Karpas-422 (cell line): ENCODE measurements at regions not wholly inside any gene's neighbourhood (a gene's known extent, or its start where the extent isn't known, plus 50 kb on each side); places are given as distances from the start of the nearest gene placed in this dataset.

Experiments
- DNase-seq: peaks from one replicate; pipeline ENCODE4 v3.0.0-alpha.2; 2015
- H2AFZ ChIP-seq: fragments of 200-600 bp; sonication (generic); 2 replicates; pipeline ENCODE4 v1.6.1; 2014; ENCODE audit warnings: antibody characterized with exemption, low read length, mixed read lengths
- H3K27ac ChIP-seq: fragments of 200-600 bp; sonication (generic); 2 replicates; pipeline ENCODE4 v1.5.1; 2014; ENCODE audit warnings: mild to moderate bottlenecking, low read length, moderate library complexity
- H3K27me3 ChIP-seq: fragments of 200-600 bp; sonication (generic); 2 replicates; pipeline ENCODE4 v1.6.1; 2014; ENCODE audit warnings: low read length, mixed read lengths
- H3K36me3 ChIP-seq: fragments of 200-600 bp; sonication (generic); 2 replicates; pipeline ENCODE4 v1.6.1; 2014; ENCODE audit warnings: low read length, mixed read lengths; ENCODE audit not compliant: insufficient read depth
- H3K4me1 ChIP-seq: fragments of 200-600 bp; sonication (generic); 2 replicates; pipeline ENCODE4 v1.6.1; 2014; ENCODE audit warnings: mild to moderate bottlenecking, low read length, mixed read lengths
- H3K4me2 ChIP-seq: fragments of 200-600 bp; sonication (generic); 2 replicates; pipeline ENCODE4 v1.6.1; 2014; ENCODE audit warnings: low read length, low read depth, mild to moderate bottlenecking; ENCODE audit not compliant: poor library complexity, severe bottlenecking
- H3K4me3 ChIP-seq: fragments of 200-600 bp; sonication (generic); 2 replicates; pipeline ENCODE4 v1.5.1; 2014; ENCODE audit warnings: mild to moderate bottlenecking, antibody characterized with exemption, low read length, mixed read lengths
- H3K79me2 ChIP-seq: fragments of 200-600 bp; sonication (generic); 2 replicates; pipeline ENCODE4 v1.6.1; 2014; ENCODE audit warnings: mild to moderate bottlenecking, low read length, mixed read lengths
- H3K9ac ChIP-seq: fragments of 200-600 bp; sonication (generic); 2 replicates; pipeline ENCODE4 v1.6.0; 2014; ENCODE audit warnings: low read length
- H3K9me2 ChIP-seq: fragments of 200-600 bp; sonication (generic), shearing (Covaris generic); replicated peaks from 2 replicates; pipeline ENCODE4 v1.6.0; 2014; ENCODE audit warnings: mild to moderate bottlenecking, low read length, moderate library complexity; ENCODE audit not compliant: insufficient read depth
- H3K9me3 ChIP-seq: fragments of 300-700, 200-600 bp; sonication (generic); 2 replicates; pipeline ENCODE4 v1.6.1; 2014; ENCODE audit warnings: low read length, mixed read lengths
- H4K20me1 ChIP-seq: fragments of 200-600 bp; sonication (generic); 2 replicates; pipeline ENCODE4 v1.6.1; 2014; ENCODE audit warnings: mild to moderate bottlenecking, antibody characterized with exemption, low read length, low read depth; ENCODE audit not compliant: insufficient read depth

DNA sequence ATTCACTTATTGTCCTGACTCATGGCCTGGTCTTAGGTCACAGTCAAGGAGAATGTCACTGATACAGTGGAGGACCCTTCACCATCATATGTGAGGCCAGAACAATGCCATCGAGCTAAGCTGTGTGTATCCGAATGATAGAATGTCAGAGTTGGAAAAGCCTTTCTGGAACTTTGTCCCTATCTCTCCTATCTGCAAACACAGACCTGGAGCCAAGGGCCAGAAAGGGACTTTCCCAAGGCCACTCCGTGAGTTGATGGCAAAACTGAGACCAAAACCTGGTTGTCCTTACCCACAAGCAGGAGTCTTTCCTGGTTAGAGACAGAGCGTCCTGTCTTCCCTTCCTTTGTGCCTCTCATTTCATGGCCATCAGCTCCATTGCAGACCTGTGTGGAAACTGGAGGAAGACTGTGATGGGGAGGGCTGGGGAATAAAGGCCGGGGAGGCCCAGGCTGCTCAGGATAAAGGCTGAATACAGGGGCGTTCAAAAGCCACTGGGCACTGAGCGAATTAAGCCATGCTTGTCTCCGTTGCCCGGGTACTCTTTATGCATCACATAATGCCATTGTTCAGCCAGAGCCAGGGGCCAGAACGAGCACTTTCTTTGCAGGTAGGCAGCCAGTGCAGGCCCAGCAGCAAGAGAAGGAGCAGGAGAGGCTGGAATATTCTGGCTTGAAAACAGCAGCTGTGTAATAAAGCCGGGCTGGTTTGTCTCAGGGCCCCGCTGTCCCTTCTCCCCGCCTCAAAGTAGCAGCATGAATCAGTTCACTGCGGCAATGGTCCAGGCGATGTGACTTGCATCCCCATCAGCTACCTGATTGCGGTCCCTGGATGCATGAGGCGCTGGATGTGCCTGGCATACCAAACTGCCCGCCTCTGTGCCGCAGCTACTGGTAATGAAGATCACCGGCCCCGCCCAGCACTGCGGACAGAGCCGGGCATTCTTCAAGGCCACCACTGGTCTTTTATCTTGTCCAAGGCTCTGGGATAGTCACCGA lies 143.0 kb downstream of the RPS24 start:
- no peak for DNase-seq
- peaks cover 31% of the 10 kb centered on the region for H3K4me1 ChIP-seq

DNA sequence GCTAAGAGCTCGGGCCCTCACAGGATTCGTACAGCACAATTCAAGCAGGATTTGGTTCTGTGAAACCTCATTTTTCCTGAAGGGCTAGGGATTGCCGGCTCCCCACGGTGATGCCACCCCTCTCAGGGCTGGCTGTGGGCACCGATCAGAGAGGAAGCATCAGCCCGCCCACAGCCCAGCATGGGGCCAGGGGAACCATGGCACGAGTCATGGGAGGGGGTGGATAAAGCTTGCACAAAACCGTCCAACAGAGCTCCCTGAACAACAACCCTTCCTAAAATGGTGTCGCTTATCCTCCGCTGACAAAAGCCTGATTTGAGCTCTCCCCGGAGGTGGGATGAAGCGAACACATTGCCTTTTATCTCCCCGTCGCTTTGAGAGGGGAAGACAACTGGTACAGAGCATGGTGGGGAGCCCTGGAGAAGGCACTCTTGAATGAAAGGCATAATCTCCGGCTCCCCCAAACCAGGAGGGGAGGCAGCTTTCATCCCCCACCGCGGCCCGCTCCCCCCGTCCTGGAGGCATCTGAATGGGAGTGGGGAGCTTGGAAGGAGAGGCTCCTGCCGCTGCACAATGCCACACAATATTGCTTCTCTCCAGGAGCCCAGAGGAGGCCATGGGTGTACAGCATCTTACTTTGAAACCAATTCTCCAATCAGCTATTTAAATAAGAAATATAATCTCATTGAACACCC lies 144.0 kb downstream of the RPS24 start:
- DNase-seq = no peak

More for the DNA sequence above, 143.0 kb downstream of the RPS24 start:
- Histone ChIP-seq H3K4me3 (no peak overlapping the region), H3K27ac (no peak overlapping the region), H3K36me3 (no peaks in the 10 kb centered on the region), H4K20me1 (no peaks in the 10 kb centered on the region), H3K79me2 (no peaks in the 10 kb centered on the region), H3K4me2 (no peak overlapping the region), H3K9me2 (no peaks in the 10 kb centered on the region), H3K9ac (no peak overlapping the region), H3K27me3 (no peaks in the 10 kb centered on the region; the same call in 1 of the 2 replicates), H2AFZ (no peak overlapping the region), H3K9me3 (no peaks in the 10 kb centered on the region)

DNA sequence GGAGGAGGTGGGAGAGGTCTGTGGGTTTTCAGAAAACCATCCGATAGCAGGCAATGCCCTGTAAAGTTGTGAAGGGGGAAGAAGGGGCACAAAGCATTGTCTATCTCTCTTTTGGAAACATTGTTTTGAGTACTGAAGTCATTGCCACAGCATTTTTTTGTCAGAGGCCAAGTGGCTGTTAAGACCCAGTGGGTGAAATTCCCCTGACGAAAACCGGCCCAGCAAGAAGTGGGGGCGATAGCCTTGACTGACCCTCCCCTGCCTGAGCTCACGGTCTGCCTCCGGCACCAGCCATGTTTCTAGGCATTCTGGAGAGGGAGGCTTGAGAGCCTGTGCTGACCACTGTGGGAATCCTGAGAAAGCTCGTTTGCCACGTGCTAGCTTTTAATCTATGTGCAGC lies 144.7 kb downstream of the RPS24 start:
- Histone ChIP-seq H3K27ac (no peak overlapping the region), H3K27me3 (no peaks in the 10 kb centered on the region; the same call in 1 of the 2 replicates), H3K4me2 (no peak overlapping the region), H3K9me2 (no peaks in the 10 kb centered on the region), H4K20me1 (no peaks in the 10 kb centered on the region), H2AFZ (no peak overlapping the region), H3K9ac (no peak overlapping the region), H3K4me1 (peaks cover 14% of the 10 kb centered on the region), H3K9me3 (no peaks in the 10 kb centered on the region), H3K4me3 (no peak overlapping the region), H3K36me3 (no peaks in the 10 kb centered on the region), H3K79me2 (no peaks in the 10 kb centered on the region)
- DNase-seq = no peak

More for the DNA sequence above, 144.0 kb downstream of the RPS24 start:
- Histone ChIP-seq H4K20me1 (no peaks in the 10 kb centered on the region), H3K36me3 (no peaks in the 10 kb centered on the region), H3K4me2 (no peak overlapping the region), H3K79me2 (no peaks in the 10 kb centered on the region), H3K27me3 (no peaks in the 10 kb centered on the region; the same call in 1 of the 2 replicates), H3K4me3 (no peak overlapping the region), H3K9me2 (no peaks in the 10 kb centered on the region), H2AFZ (no peak overlapping the region), H3K9ac (no peak overlapping the region), H3K27ac (no peak overlapping the region), H3K9me3 (no peaks in the 10 kb centered on the region), H3K4me1 (peaks cover 21% of the 10 kb centered on the region)

DNA sequence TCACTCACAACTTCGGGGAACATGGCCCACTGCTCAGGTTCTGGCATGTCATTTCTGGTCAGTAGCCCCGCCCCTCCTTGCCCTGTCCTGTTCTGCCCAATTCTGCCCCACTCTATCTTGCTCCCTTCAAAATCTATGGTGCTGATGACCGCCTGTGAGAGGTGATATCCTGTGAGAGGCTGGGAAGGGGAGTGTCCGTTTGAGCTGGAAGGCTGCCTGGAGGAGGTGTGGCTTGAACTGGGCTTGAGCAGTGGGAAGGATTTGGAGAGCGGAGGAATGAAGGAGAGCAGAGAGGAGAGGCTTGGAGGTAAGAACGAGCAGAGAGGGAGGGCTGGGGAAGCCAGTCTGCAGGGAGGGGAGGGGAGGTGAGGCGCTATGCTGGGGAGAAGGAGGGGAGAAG lies 145.3 kb downstream of the RPS24 start:
- Histone ChIP-seq H3K27ac (no peak overlapping the region), H3K79me2 (no peaks in the 10 kb centered on the region), H3K36me3 (no peaks in the 10 kb centered on the region), H3K4me2 (no peak overlapping the region), H3K9ac (no peak overlapping the region), H2AFZ (no peak overlapping the region), H3K27me3 (no peaks in the 10 kb centered on the region; the same call in 1 of the 2 replicates), H4K20me1 (no peaks in the 10 kb centered on the region), H3K9me3 (no peaks in the 10 kb centered on the region), H3K9me2 (no peaks in the 10 kb centered on the region), H3K4me1 (peaks cover 8% of the 10 kb centered on the region), H3K4me3 (no peak overlapping the region)
- no peak for DNase-seq

DNA sequence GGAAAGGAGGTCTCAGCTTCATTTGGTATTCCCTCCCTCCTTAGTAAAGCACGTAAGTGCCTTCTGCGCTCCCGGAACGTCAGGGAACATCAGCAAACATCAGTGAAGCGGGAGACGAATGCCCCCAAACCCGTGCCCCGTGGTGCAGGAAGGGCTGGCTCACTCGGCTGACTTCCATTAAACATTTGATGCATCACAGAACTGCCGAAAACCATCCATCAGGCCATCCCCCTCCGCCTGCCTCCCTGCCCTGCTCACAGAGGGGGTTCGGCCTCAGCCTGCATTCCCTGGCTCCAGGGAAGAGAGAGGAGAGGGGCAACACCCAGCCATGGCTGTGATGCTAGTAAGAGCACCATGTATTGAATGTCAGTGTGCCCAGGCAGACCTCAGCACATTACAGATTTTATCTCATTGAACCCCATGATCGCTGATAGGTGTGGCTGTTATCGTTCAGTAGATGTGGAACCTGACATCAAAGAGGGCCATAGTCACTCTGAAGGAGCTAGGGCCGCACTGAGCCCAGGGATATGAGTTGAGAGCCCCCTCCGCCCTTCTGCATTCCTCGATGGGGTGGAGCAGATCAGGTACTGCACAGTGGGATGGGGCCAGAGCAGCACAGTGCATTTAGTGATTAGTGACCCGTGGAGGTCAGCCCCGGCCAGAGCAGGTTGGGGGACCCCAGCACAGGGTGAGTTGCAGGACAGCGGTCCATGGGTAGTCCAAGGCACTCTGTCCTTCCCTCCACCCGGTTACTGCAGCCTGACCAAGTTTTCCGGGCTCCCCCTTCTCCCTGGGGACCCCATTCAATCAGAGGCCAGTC lies 146.4 kb downstream of the RPS24 start:
- no peak overlapping the region for H3K27ac ChIP-seq
- H3K4me2 ChIP-seq = no peak overlapping the region
- no peak overlapping the region for H3K4me3 ChIP-seq
- no peaks in the 10 kb centered on the region for H3K9me3 ChIP-seq
- no peaks in the 10 kb centered on the region for H4K20me1 ChIP-seq
- no peak for DNase-seq
- no peaks in the 10 kb centered on the region for H3K4me1 ChIP-seq
- H2AFZ ChIP-seq = no peak overlapping the region
- H3K36me3 ChIP-seq = no peaks in the 10 kb centered on the region
- no peaks in the 10 kb centered on the region for H3K9me2 ChIP-seq
- no peaks in the 10 kb centered on the region for H3K79me2 ChIP-seq
- H3K9ac ChIP-seq = no peak overlapping the region
- H3K27me3 ChIP-seq = no peaks in the 10 kb centered on the region; the same call in 1 of the 2 replicates

DNA sequence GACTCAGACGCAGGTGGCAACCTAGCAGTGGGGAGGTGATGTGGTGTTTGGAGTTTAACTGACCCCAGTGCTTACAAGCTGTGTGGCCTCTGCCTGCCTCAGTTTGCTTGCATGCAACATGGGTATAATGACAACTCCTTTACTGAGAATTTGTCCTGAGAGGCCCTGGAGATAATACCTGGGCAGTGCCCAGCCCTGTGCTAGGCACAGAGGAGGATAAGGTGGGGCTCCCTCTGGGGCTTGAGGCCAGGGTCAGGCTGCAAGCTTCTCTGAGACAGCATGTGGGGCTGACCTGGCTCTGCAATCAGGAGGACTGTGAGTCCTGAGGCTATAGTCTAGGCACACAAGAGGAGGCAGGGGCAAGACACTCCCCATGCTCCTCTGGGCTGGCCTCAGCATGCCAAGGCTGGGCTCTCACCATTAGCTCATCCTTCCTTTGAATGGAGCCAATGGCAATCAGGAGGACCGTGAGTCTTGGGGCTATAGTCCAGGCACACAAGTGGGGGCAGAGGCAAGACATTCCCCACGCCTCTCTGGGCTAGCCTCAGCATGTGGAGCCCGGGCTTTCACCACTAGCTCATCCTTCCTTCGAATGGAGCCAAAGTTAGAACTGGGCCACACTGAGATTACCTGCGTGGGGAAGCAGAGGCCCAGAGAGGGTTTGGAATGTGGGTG lies 147.9 kb downstream of the RPS24 start:
- no peak for DNase-seq
- no peak overlapping the region for H3K4me2 ChIP-seq
- no peaks in the 10 kb centered on the region for H3K4me1 ChIP-seq
- no peaks in the 10 kb centered on the region for H3K27me3 ChIP-seq
- H3K4me3 ChIP-seq = no peak overlapping the region
- H3K9ac ChIP-seq = no peak overlapping the region
- no peak overlapping the region for H3K27ac ChIP-seq
- no peaks in the 10 kb centered on the region for H4K20me1 ChIP-seq
- no peak overlapping the region for H2AFZ ChIP-seq
- no peaks in the 10 kb centered on the region for H3K9me2 ChIP-seq
- H3K79me2 ChIP-seq = no peaks in the 10 kb centered on the region
- no peaks in the 10 kb centered on the region for H3K9me3 ChIP-seq
- H3K36me3 ChIP-seq = no peaks in the 10 kb centered on the region

GRCh38 chr10:78182841-78183240 lies 149.2 kb downstream of the RPS24 start:
- H3K36me3 ChIP-seq = no peaks in the 10 kb centered on the region
- no peaks in the 10 kb centered on the region for H3K9me2 ChIP-seq
- H3K27me3 ChIP-seq = no peaks in the 10 kb centered on the region
- H2AFZ ChIP-seq = no peak overlapping the region
- no peaks in the 10 kb centered on the region for H4K20me1 ChIP-seq
- H3K4me2 ChIP-seq = no peak overlapping the region
- H3K9me3 ChIP-seq = no peaks in the 10 kb centered on the region
- DNase-seq = no peak
- H3K79me2 ChIP-seq = no peaks in the 10 kb centered on the region
- H3K27ac ChIP-seq = no peak overlapping the region
- H3K4me1 ChIP-seq = no peaks in the 10 kb centered on the region
- no peak overlapping the region for H3K4me3 ChIP-seq
- no peak overlapping the region for H3K9ac ChIP-seq
